GM12878 (cell line): ENCODE measurements at regions not wholly inside any gene's neighbourhood (a gene's known extent, or its start where the extent isn't known, plus 50 kb on each side); places are given as distances from the start of the nearest gene placed in this dataset.

Experiments
- ATAC-seq: fragments of 200-7000 bp; cut with Tn5 transposase; 3 replicates; pipeline ENCODE4 v1.9.1; 2020; ENCODE audit warnings: mild to moderate bottlenecking, moderate library complexity
- BruUV-seq: library from RNA; stranded (reverse); fragments of 400-500 nt; replicated peaks from 2 replicates; lab custom pipeline; 2021; lab: Mats Ljungman, UMichigan
- CTCF ChIA-PET: fragments of 300-600 bp; sonication (Branson Sonifier 250); formaldehyde crosslinking; extraction: SDS; loops from one replicate; lab custom pipeline; 2021; ENCODE audit warnings: inconsistent platforms; lab: Yijun Ruan, JAX
- POLR2A ChIA-PET: fragments of 350-600 bp; formaldehyde crosslinking; extraction: SDS; loops from one replicate; lab custom pipeline; 2021; ENCODE audit warnings: inconsistent platforms; lab: Charles Lee
- RAD21 ChIA-PET: fragments of 300-600 bp; sonication (Branson Sonifier 250); formaldehyde crosslinking; loops from one replicate; lab custom pipeline; 2023; ENCODE audit warnings: antibody characterized with exemption; ENCODE audit not compliant: unreplicated experiment; lab: Charles Lee
- SMC1A ChIA-PET: fragments of 300-600 bp; sonication (Branson Sonifier 250); formaldehyde crosslinking; loops from one replicate; lab custom pipeline; 2023; ENCODE audit not compliant: unreplicated experiment, uncharacterized antibody; lab: Charles Lee
- DNase-seq: peaks from one replicate; pipeline ENCODE4 v3.0.0-alpha.2; 2011; ENCODE audit warnings: low read depth, low spot score
- FAIRE-seq: peaks from 3 replicates; lab custom pipeline; 2011; peaks lifted over from hg19 to GRCh38; lab: Jason Lieb, UNC
- H2AFZ ChIP-seq: 2 replicates; pipeline ENCODE4 v1.6.0; 2011; ENCODE audit warnings: low read depth, low read length, control low read depth; ENCODE audit not compliant: control insufficient read depth
- H3K27ac ChIP-seq: 2 replicates; pipeline ENCODE4 v1.5.1; 2011; ENCODE audit warnings: control low read depth; ENCODE audit not compliant: control insufficient read depth, insufficient read depth
- H3K27me3 ChIP-seq, 2 experiments: replicated peaks in 1 of 2; 2 replicates each; pipeline versions ENCODE4 v1.6.0 to v1.6.1; 2011; ENCODE audit warnings: low read length in 1 of 2; ENCODE audit not compliant: control insufficient read depth in 2 of 2, insufficient read depth in 2 of 2
- H3K36me3 ChIP-seq, 2 experiments: 2 replicates each; pipeline ENCODE4 v1.5.1; 2011; ENCODE audit warnings: low read length in 1 of 2; ENCODE audit not compliant: control insufficient read depth in 2 of 2, insufficient read depth in 2 of 2
- H3K4me1 ChIP-seq: 2 replicates; pipeline ENCODE4 v1.6.1; 2011; ENCODE audit warnings: mild to moderate bottlenecking, low read length, moderate library complexity, mixed read lengths; ENCODE audit not compliant: control insufficient read depth, insufficient read depth
- H3K4me2 ChIP-seq: 2 replicates; pipeline ENCODE4 v1.6.0; 2011; ENCODE audit warnings: control low read depth; ENCODE audit not compliant: control insufficient read depth, insufficient read depth
- H3K4me3 ChIP-seq: fragments of 200-600 bp; sonication (generic); 2 replicates; pipeline ENCODE4 v1.5.1; 2016
- H3K79me2 ChIP-seq: 2 replicates; pipeline ENCODE4 v1.6.0; 2011; ENCODE audit warnings: low read length; ENCODE audit not compliant: control insufficient read depth, insufficient read depth
- H3K9ac ChIP-seq: 2 replicates; pipeline ENCODE4 v1.8.0; 2011; ENCODE audit warnings: low read length, control low read depth, mixed read lengths; ENCODE audit not compliant: control insufficient read depth, insufficient read depth
- H3K9me3 ChIP-seq: replicated peaks from 3 replicates; pipeline ENCODE4 v1.5.1; 2011; ENCODE audit warnings: mild to moderate bottlenecking, low read length; ENCODE audit not compliant: control insufficient read depth, insufficient read depth
- H4K20me1 ChIP-seq: 2 replicates; pipeline ENCODE4 v1.6.0; 2011; ENCODE audit not compliant: control insufficient read depth, insufficient read depth
- ASH2L ChIP-seq: fragments of 300-600, 200-600 bp; sonication (generic); IDR thresholded peaks from 2 replicates; pipeline ENCODE4 v1.6.1; 2017; ENCODE audit warnings: low read depth, mild to moderate bottlenecking, borderline replicate concordance
- GATAD2B ChIP-seq: fragments of 450-650 bp; conservative IDR thresholded peaks from 2 replicates; pipeline ENCODE4 v1.6.1; 2017; ENCODE audit warnings: low read depth, mild to moderate bottlenecking, moderate library complexity
- LARP7 ChIP-seq: fragments of 450-650 bp; IDR thresholded peaks from 2 replicates; pipeline ENCODE4 v1.6.1; 2017; ENCODE audit warnings: mild to moderate bottlenecking
- NKRF ChIP-seq: fragments of 450-650 bp; conservative IDR thresholded peaks from 2 replicates; pipeline ENCODE4 v1.6.1; 2017; ENCODE audit warnings: mild to moderate bottlenecking, moderate library complexity
- POLR2A ChIP-seq: IDR thresholded peaks from 2 replicates; pipeline ENCODE4 v1.6.1; 2011; ENCODE audit warnings: low read depth, mild to moderate bottlenecking, low read length
- STAT3 ChIP-seq: IDR thresholded peaks from 2 replicates; pipeline ENCODE4 v1.6.1; 2011; ENCODE audit warnings: low read depth, low read length, improper control_type of control experiment
- TCF3 ChIP-seq: IDR thresholded peaks from 2 replicates; pipeline ENCODE4 v1.6.1; 2012; ENCODE audit warnings: low read depth, mild to moderate bottlenecking, low read length, borderline replicate concordance; ENCODE audit not compliant: insufficient read depth
- WGBS: methylation state at CpG from one replicate; pipeline ENCODE4 v1.1.6; 2016; ENCODE audit warnings: low lambda C conversion rate; ENCODE audit not compliant: insufficient replicate concordance, insufficient coverage; ENCODE audit errors: missing lambda C conversion rate; 5-methylcytosine and 5-hydroxymethylcytosine counted together
- in situ Hi-C: fragments of 300-500 bp; cut with MboI; formaldehyde crosslinking; loops from 9 replicates; pipeline ENCODE4 v1.14.3; 2018; ENCODE audit warnings: mixed read lengths
- intact Hi-C: fragments of 100-400 bp; cut with micrococcal nuclease; formaldehyde crosslinking; loops from one replicate; pipeline ENCODE4 v1.14.2; 2022; ENCODE audit not compliant: unreplicated experiment

- CTCF ChIA-PET, result interaction anchor here (1.5 to 1.7 kb wide), 2 partner anchors 60 to 296 kb away, joined by 3 to 4 read pairs; partner anchors contain the start of gene BOD1
- 100% methylated on average over 2 of the region's 2 CpGs for WGBS
- peaks cover 12% of the 10 kb centered on the region for H3K4me1 ChIP-seq
- in situ Hi-C loops, result no loop called here
- H3K4me3 ChIP-seq, result no peak overlapping the region
- no peaks in the 10 kb centered on the region for H3K36me3 ChIP-seq
- ATAC-seq, result no peak
- H3K27ac ChIP-seq, result no peak overlapping the region
- SMC1A ChIA-PET, result interaction anchor here (0.7 to 2.1 kb wide), 7 partner anchors 11 to 210 kb away, joined by 3 to 4 read pairs (median 4); no protein-coding TSS in a partner anchor
- H3K9me3 ChIP-seq, result peaks cover 6% of the 10 kb centered on the region; the same call in 2 of the 3 replicates
- TF ChIP-seq ASH2L (no peak), POLR2A (no peak), STAT3 (no peak), GATAD2B (no peak), NKRF (no peak), TCF3 (no peak), LARP7 (no peak)
- TF ChIP-seq, all 136 proteins: peak for 0
- no TSS peak for BruUV-seq
- H2AFZ ChIP-seq, result no peak overlapping the region
- no peaks in the 10 kb centered on the region for H3K27me3 ChIP-seq
- ChIA-PET RAD21 (interaction anchor here (0.5 to 1.3 kb wide), 3 partner anchors 88 to 146 kb away, joined by 3 read pairs; no protein-coding TSS in a partner anchor), POLR2A (no interaction called here)
- no peak for FAIRE-seq
- no peak for DNase-seq
- H3K79me2 ChIP-seq, result no peaks in the 10 kb centered on the region
- H3K4me2 ChIP-seq, result no peak overlapping the region
- intact Hi-C loops, result no loop called here
- H4K20me1 ChIP-seq, result no peaks in the 10 kb centered on the region
- H3K9ac ChIP-seq, result no peak overlapping the region
These were observed 59.9 kb upstream of the BOD1 start for GRCh38 chr5:173676375-173676774.
